SK-N-SH (cell line): ENCODE measurements at regions not wholly inside any gene's neighbourhood (a gene's known extent, or its start where the extent isn't known, plus 50 kb on each side); places are given as distances from the start of the nearest gene placed in this dataset.

ENCODE experiments used
- CTCF ChIA-PET: fragments of 300-600, 350-600 bp; formaldehyde crosslinking; extraction: SDS; loops from one replicate; lab custom pipeline; 2021; lab: Yijun Ruan, JAX
- POLR2A ChIA-PET: fragments of 350-600 bp; sonication (Branson Sonifier 250); formaldehyde crosslinking; extraction: SDS; loops from one replicate; lab custom pipeline; 2020; ENCODE audit warnings: antibody characterized with exemption, inconsistent platforms; lab: Yijun Ruan, JAX
- DNase-seq: peaks from one replicate; pipeline ENCODE4 v3.0.0; 2012
- H2AFZ ChIP-seq: fragments of 200-600 bp; sonication (generic); 2 replicates; pipeline ENCODE4 v1.8.1; 2016; ENCODE audit warnings: antibody characterized with exemption, mild to moderate bottlenecking, low read depth
- H3F3A ChIP-seq: fragments of 200-600 bp; sonication (generic); replicated peaks from 2 replicates; pipeline ENCODE3; 2016; ENCODE audit warnings: antibody characterized with exemption, mild to moderate bottlenecking; ENCODE audit not compliant: insufficient read depth
- H3K27ac ChIP-seq, 2 experiments: fragments of 200-500 bp in 1 of 2; fragments of 200-600 bp in 1 of 2; sonication (Bioruptor generic) in 1 of 2; sonication (generic), shearing (Covaris generic) in 1 of 2; 2 replicates each; pipeline versions ENCODE4 v1.5.1 to v1.6.1; 2014 to 2016; ENCODE audit warnings: low read depth in 2 of 2, inconsistent platforms in 1 of 2, low read length in 1 of 2, mild to moderate bottlenecking in 1 of 2, mixed read lengths in 1 of 2
- H3K27me3 ChIP-seq: fragments of 200-600 bp; sonication (generic), shearing (Covaris generic); 2 replicates; pipeline ENCODE4 v1.6.1; 2016; ENCODE audit warnings: mixed run types; ENCODE audit not compliant: insufficient read depth
- H3K36me3 ChIP-seq, 2 experiments: fragments of 200-500 bp in 1 of 2; fragments of 200-600 bp in 1 of 2; sonication (Bioruptor generic) in 1 of 2; sonication (generic) in 1 of 2; replicated peaks in 1 of 2; 2 replicates each; pipeline versions ENCODE3 to v1.5.1; 2014 to 2016; ENCODE audit warnings: low read length in 1 of 2, mild to moderate bottlenecking in 1 of 2; ENCODE audit not compliant: insufficient read depth in 2 of 2, control insufficient read depth in 1 of 2
- H3K4me1 ChIP-seq, 2 experiments: fragments of 200-500 bp in 1 of 2; fragments of 200-600 bp in 1 of 2; sonication (Bioruptor generic) in 1 of 2; sonication (generic), shearing (Covaris generic) in 1 of 2; 2 replicates each; pipeline versions ENCODE4 v1.5.1 to v1.6.1; 2014 to 2016; ENCODE audit warnings: low read depth in 1 of 2, low read length in 1 of 2, mixed run types in 1 of 2; ENCODE audit not compliant: insufficient read depth in 2 of 2, control insufficient read depth in 1 of 2
- H3K4me2 ChIP-seq: fragments of 200-600 bp; sonication (generic), shearing (Covaris generic); 2 replicates; pipeline ENCODE4 v1.6.1; 2017; ENCODE audit warnings: mixed run types
- H3K4me3 ChIP-seq, 2 experiments: fragments of 200-500 bp in 1 of 2; fragments of 200-600 bp in 1 of 2; sonication (Bioruptor generic) in 1 of 2; sonication (generic), shearing (Covaris generic) in 1 of 2; 2 replicates each; pipeline versions ENCODE4 v1.5.1 to v1.8.1; 2014 to 2016; ENCODE audit warnings: low read depth in 2 of 2, inconsistent platforms in 1 of 2, low read length in 1 of 2, mild to moderate bottlenecking in 1 of 2, mixed read lengths in 1 of 2, moderate library complexity in 1 of 2
- H3K79me2 ChIP-seq: fragments of 200-600 bp; sonication (generic); 2 replicates; pipeline ENCODE4 v1.8.1; 2017; ENCODE audit warnings: mild to moderate bottlenecking; ENCODE audit not compliant: insufficient read depth
- H3K9ac ChIP-seq: fragments of 200-600 bp; sonication (generic); 2 replicates; pipeline ENCODE4 v1.6.1; 2017; ENCODE audit warnings: mixed run types
- H3K9me2 ChIP-seq: fragments of 200-600 bp; sonication (generic); 2 replicates; pipeline ENCODE4 v1.6.1; 2017; ENCODE audit warnings: mixed run types
- H3K9me3 ChIP-seq: fragments of 200-600 bp; sonication (generic); 2 replicates; pipeline ENCODE4 v1.6.1; 2017; ENCODE audit warnings: mixed run types, mild to moderate bottlenecking, moderate library complexity
- H4K20me1 ChIP-seq: fragments of 200-600 bp; sonication (generic); 2 replicates; pipeline ENCODE4 v1.6.1; 2017; ENCODE audit warnings: mild to moderate bottlenecking, mixed run types; ENCODE audit not compliant: insufficient read depth
- CHD2 ChIP-seq: fragments of 150-350 bp; IDR thresholded peaks from 2 replicates; pipeline ENCODE4 v1.6.1; 2018; ENCODE audit warnings: low read length; ENCODE audit not compliant: partially characterized antibody
- ELF1 ChIP-seq: IDR thresholded peaks from 2 replicates; pipeline ENCODE4 v1.4.0; 2012
- FOSL2 ChIP-seq: IDR thresholded peaks from 2 replicates; pipeline ENCODE4 v1.4.0; 2012; ENCODE audit warnings: low read depth, mild to moderate bottlenecking, moderate library complexity, borderline replicate concordance
- MEF2A ChIP-seq: IDR thresholded peaks from 2 replicates; pipeline ENCODE4 v1.4.0; 2012; ENCODE audit warnings: low read depth, borderline replicate concordance
- PBX3 ChIP-seq: IDR thresholded peaks from 2 replicates; pipeline ENCODE4; 2012
- POLR2AphosphoS5 ChIP-seq: IDR thresholded peaks from 2 replicates; pipeline ENCODE4 v1.6.1; 2012; ENCODE audit warnings: low read depth, low read length
- RXRA ChIP-seq: IDR thresholded peaks from 2 replicates; pipeline ENCODE4 v1.4.0; 2012; ENCODE audit warnings: low read depth, mild to moderate bottlenecking, borderline replicate concordance
- SMC3 ChIP-seq: IDR thresholded peaks from 2 replicates; pipeline ENCODE4 v1.6.1; 2012; ENCODE audit warnings: low read depth, low read length, improper control_type of control experiment
- TAF1 ChIP-seq: IDR thresholded peaks from 2 replicates; pipeline ENCODE4 v1.6.1; 2012; ENCODE audit warnings: low read depth, mild to moderate bottlenecking, low read length, moderate library complexity, borderline replicate concordance
- YY1 ChIP-seq: IDR thresholded peaks from 2 replicates; pipeline ENCODE4 v1.4.0; 2012; ENCODE audit warnings: low read depth, mild to moderate bottlenecking
- WGBS: methylation state at CpG from one replicate; pipeline ENCODE4 v1.1.6; 2017; ENCODE audit warnings: low lambda C conversion rate; 5-methylcytosine and 5-hydroxymethylcytosine counted together
- TF ChIP-seq, protein P1 (sequence below): IDR thresholded peaks from 2 replicates; pipeline ENCODE4 v1.4.0; 2012; ENCODE audit warnings: low read depth, borderline replicate concordance
- TF ChIP-seq, protein P2 (sequence below): IDR thresholded peaks from 2 replicates; pipeline ENCODE4 v1.6.1; 2012; ENCODE audit warnings: mild to moderate bottlenecking, low read depth, low read length, moderate library complexity

GRCh38 chr20:50426866-50427718 lies 83.1 kb upstream of the PTPN1 start:
- Histone ChIP-seq H3K9ac (no peak overlapping the region), H3K4me2 (no peak overlapping the region), H3K36me3 (no peaks in the 10 kb centered on the region), H3K9me3 (no peaks in the 10 kb centered on the region), H3K27me3 (no peaks in the 10 kb centered on the region), H3K4me1 (peaks cover 5 to 8% of the 10 kb centered on the region in 2 experiments; a peak in 2 of 4 replicates), H3K9me2 (no peaks in the 10 kb centered on the region), H2AFZ (no peak overlapping the region), H3K79me2 (no peaks in the 10 kb centered on the region), H3K27ac (no peak overlapping the region), H3K4me3 (no peak overlapping the region), H3F3A (peaks cover 4% of the 10 kb centered on the region), H4K20me1 (no peaks in the 10 kb centered on the region)
- WGBS, result 75% methylated on average over 5 of the region's 6 CpGs
- DNase-seq, result no peak
- CTCF ChIA-PET, result interaction anchor here (1.3 to 2.1 kb wide), 3 partner anchors 12 to 306 kb away, joined by 3 to 7 read pairs (median 5); no protein-coding TSS in a partner anchor
- POLR2A ChIA-PET, result no interaction called here
- TF ChIP-seq POLR2AphosphoS5 (no peak), MEF2A (no peak), CHD2 (no peak), TAF1 (no peak), ELF1 (no peak), YY1 (no peak), SMC3 (no peak), RXRA (no peak), FOSL2 (no peak), PBX3 (no peak)
- TF ChIP-seq, protein P1, sequence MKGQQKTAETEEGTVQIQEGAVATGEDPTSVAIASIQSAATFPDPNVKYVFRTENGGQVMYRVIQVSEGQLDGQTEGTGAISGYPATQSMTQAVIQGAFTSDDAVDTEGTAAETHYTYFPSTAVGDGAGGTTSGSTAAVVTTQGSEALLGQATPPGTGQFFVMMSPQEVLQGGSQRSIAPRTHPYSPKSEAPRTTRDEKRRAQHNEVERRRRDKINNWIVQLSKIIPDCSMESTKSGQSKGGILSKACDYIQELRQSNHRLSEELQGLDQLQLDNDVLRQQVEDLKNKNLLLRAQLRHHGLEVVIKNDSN, result no peak
- TF ChIP-seq, protein P2, sequence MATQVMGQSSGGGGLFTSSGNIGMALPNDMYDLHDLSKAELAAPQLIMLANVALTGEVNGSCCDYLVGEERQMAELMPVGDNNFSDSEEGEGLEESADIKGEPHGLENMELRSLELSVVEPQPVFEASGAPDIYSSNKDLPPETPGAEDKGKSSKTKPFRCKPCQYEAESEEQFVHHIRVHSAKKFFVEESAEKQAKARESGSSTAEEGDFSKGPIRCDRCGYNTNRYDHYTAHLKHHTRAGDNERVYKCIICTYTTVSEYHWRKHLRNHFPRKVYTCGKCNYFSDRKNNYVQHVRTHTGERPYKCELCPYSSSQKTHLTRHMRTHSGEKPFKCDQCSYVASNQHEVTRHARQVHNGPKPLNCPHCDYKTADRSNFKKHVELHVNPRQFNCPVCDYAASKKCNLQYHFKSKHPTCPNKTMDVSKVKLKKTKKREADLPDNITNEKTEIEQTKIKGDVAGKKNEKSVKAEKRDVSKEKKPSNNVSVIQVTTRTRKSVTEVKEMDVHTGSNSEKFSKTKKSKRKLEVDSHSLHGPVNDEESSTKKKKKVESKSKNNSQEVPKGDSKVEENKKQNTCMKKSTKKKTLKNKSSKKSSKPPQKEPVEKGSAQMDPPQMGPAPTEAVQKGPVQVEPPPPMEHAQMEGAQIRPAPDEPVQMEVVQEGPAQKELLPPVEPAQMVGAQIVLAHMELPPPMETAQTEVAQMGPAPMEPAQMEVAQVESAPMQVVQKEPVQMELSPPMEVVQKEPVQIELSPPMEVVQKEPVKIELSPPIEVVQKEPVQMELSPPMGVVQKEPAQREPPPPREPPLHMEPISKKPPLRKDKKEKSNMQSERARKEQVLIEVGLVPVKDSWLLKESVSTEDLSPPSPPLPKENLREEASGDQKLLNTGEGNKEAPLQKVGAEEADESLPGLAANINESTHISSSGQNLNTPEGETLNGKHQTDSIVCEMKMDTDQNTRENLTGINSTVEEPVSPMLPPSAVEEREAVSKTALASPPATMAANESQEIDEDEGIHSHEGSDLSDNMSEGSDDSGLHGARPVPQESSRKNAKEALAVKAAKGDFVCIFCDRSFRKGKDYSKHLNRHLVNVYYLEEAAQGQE, result no peak
